HL-60 (cell line): ENCODE measurements at regions not wholly inside any gene's neighbourhood (a gene's known extent, or its start where the extent isn't known, plus 50 kb on each side); places are given as distances from the start of the nearest gene placed in this dataset.

Source experiments
- CTCF ChIP-seq: IDR thresholded peaks from one replicate; pipeline ENCODE4 v1.5.1; 2011; ENCODE audit warnings: low read length, control low read depth, inconsistent platforms; ENCODE audit not compliant: insufficient read depth
- GABPA ChIP-seq: IDR thresholded peaks from 2 replicates; pipeline ENCODE4 v1.6.1; 2012; ENCODE audit warnings: low read depth
- POLR2AphosphoS5 ChIP-seq: IDR thresholded peaks from 2 replicates; pipeline ENCODE4 v1.6.1; 2012; ENCODE audit warnings: low read depth
- SPI1 ChIP-seq: IDR thresholded peaks from 2 replicates; pipeline ENCODE4 v1.6.1; 2012; ENCODE audit warnings: low read depth, mild to moderate bottlenecking, borderline replicate concordance
- TF ChIP-seq, protein P1 (sequence below): IDR thresholded peaks from 2 replicates; pipeline ENCODE4 v1.6.1; 2012; ENCODE audit warnings: low read depth; ENCODE audit not compliant: insufficient replicate concordance

DNA sequence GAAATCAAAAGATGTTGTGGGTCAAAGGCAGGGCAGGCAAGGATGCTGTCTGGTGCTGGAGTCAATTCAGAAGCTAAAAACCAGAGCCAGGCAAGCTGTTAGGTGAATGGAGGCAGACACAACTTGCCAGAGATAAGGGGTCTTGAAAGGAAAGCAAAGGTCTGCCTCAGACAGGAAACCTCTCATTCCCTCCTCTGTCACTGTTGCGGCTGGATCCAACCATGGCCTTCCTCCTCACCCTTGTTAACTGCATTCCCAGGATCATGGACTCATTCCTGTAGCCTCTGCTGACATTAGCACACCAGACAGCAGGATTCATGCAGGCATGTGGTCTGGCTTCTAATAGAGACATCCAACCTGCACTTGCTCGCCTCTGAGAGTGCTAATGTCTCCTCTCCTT lies 186.7 kb upstream of the HS3ST3A1 start:
- TF ChIP-seq CTCF (no peak), GABPA (no peak), POLR2AphosphoS5 (no peak), SPI1 (no peak)
- TF ChIP-seq, protein P1, sequence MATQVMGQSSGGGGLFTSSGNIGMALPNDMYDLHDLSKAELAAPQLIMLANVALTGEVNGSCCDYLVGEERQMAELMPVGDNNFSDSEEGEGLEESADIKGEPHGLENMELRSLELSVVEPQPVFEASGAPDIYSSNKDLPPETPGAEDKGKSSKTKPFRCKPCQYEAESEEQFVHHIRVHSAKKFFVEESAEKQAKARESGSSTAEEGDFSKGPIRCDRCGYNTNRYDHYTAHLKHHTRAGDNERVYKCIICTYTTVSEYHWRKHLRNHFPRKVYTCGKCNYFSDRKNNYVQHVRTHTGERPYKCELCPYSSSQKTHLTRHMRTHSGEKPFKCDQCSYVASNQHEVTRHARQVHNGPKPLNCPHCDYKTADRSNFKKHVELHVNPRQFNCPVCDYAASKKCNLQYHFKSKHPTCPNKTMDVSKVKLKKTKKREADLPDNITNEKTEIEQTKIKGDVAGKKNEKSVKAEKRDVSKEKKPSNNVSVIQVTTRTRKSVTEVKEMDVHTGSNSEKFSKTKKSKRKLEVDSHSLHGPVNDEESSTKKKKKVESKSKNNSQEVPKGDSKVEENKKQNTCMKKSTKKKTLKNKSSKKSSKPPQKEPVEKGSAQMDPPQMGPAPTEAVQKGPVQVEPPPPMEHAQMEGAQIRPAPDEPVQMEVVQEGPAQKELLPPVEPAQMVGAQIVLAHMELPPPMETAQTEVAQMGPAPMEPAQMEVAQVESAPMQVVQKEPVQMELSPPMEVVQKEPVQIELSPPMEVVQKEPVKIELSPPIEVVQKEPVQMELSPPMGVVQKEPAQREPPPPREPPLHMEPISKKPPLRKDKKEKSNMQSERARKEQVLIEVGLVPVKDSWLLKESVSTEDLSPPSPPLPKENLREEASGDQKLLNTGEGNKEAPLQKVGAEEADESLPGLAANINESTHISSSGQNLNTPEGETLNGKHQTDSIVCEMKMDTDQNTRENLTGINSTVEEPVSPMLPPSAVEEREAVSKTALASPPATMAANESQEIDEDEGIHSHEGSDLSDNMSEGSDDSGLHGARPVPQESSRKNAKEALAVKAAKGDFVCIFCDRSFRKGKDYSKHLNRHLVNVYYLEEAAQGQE, result no peak
